ENCODE measurements at regions not wholly inside any gene's neighbourhood (a gene's known extent, or its start where the extent isn't known, plus 50 kb on each side); places are given as distances from the start of the nearest gene placed in this dataset.

- H2BK120ac ChIP-seq (replicated peaks; ENCODE audit: low read depth, low read length) = no peak overlapping the region
- H2AK5ac ChIP-seq (ENCODE audit: low read depth, low read length) = no peak overlapping the region
- H4K20me1 ChIP-seq (replicated peaks in 1 of 2; ENCODE audit: control insufficient read depth in 1 of 2, insufficient read depth in 2 of 2, low read length in 2 of 2) = no peaks in the 10 kb centered on the region
- FAIRE-seq (no peak), DNase-seq (ENCODE audit: low read depth in 1 of 2, low spot score in 2 of 2) (no peak)
- H3K4me2 ChIP-seq (ENCODE audit: insufficient read depth in 1 of 2, low read depth in 2 of 2, low read length in 2 of 2) = no peak overlapping the region
- H3K79me2 ChIP-seq (ENCODE audit: control insufficient read depth in 1 of 2, insufficient read depth in 2 of 2, low read length in 2 of 2) = no peaks in the 10 kb centered on the region
- no peak overlapping the region for H4K5ac ChIP-seq (ENCODE audit: insufficient read length, low read depth, low read length)
- no peak overlapping the region for H3K4me3 ChIP-seq (ENCODE audit: extremely low read depth in 1 of 4, insufficient read depth in 2 of 4, low read depth in 3 of 4, low read length in 4 of 4)
- H3K79me1 ChIP-seq (ENCODE audit: low read depth, low read length) = no peaks in the 10 kb centered on the region
- no peaks in the 10 kb centered on the region for H3K9me3 ChIP-seq (ENCODE audit: insufficient read depth in 2 of 2, low read depth in 1 of 2, low read length in 1 of 2)
- H2BK20ac ChIP-seq (ENCODE audit: low read length) = no peak overlapping the region
- no peak overlapping the region for H3K18ac ChIP-seq (ENCODE audit: extremely low read depth, low read length)
- H3K4ac ChIP-seq (replicated peaks; ENCODE audit: insufficient read length, low read depth, low read length) = no peak overlapping the region
- no peak overlapping the region for H2AFZ ChIP-seq (ENCODE audit: low read length)
- no peak overlapping the region for H3K14ac ChIP-seq (ENCODE audit: insufficient read length)
- no peak overlapping the region for H2BK12ac ChIP-seq (ENCODE audit: low read depth, low read length)
- H3K23ac ChIP-seq (ENCODE audit: insufficient read length) = no peak overlapping the region
- H2BK5ac ChIP-seq (ENCODE audit: low read depth, low read length) = no peak overlapping the region
- no peak overlapping the region for H4K8ac ChIP-seq (ENCODE audit: extremely low read depth, insufficient read depth, low read length)
- no peaks in the 10 kb centered on the region for H3K4me1 ChIP-seq (replicated peaks in 1 of 4; ENCODE audit: control insufficient read depth in 3 of 4, insufficient read depth in 4 of 4, low read length in 3 of 4)
- no peak overlapping the region for H3K27ac ChIP-seq (ENCODE audit: low read depth, low read length)
- no peak overlapping the region for H4K91ac ChIP-seq (replicated peaks; ENCODE audit: insufficient read length, low read length)
- ChIA-PET POLR2A (ENCODE audit: partially characterized antibody) (no interaction called here), CTCF (ENCODE audit: partially characterized antibody) (no interaction called here)
- no peak for TF ChIP-seq EP300 (IDR thresholded peaks at IDR 0.05; ENCODE audit: borderline replicate concordance in 1 of 2, low read depth in 2 of 2, low read length in 2 of 2)
- no peak for TF ChIP-seq POLR2A (IDR thresholded peaks at IDR 0.05; ENCODE audit: control extremely low read depth in 1 of 2, low read depth in 2 of 2, low read length in 2 of 2)
- TF ChIP-seq YY1 (IDR thresholded peaks at IDR 0.05; ENCODE audit: low read depth, low read length) = no peak
- no peak for TF ChIP-seq NANOG (IDR thresholded peaks at IDR 0.05; ENCODE audit: insufficient read depth, low read depth, low read length, poor library complexity, severe bottlenecking)
- no peak for TF ChIP-seq ATF2 (IDR thresholded peaks at IDR 0.05; ENCODE audit: low read length)
- TF ChIP-seq ATF3 (IDR thresholded peaks at IDR 0.05; ENCODE audit: insufficient read depth, low read depth, low read length) = no peak
- TF ChIP-seq SP4 (IDR thresholded peaks at IDR 0.05; ENCODE audit: low read length) = no peak
- no peak for TF ChIP-seq TAF1 (IDR thresholded peaks at IDR 0.05; ENCODE audit: low read depth, low read length)
- TF ChIP-seq SP2 (IDR thresholded peaks at IDR 0.05; ENCODE audit: low read length) = no peak
- no peak for TF ChIP-seq USF2 (IDR thresholded peaks at IDR 0.05; ENCODE audit: low read length)
- no peak for TF ChIP-seq EGR1 (IDR thresholded peaks at IDR 0.05; ENCODE audit: borderline replicate concordance, low read depth, low read length)
- no peak for TF ChIP-seq TBP (IDR thresholded peaks at IDR 0.05; ENCODE audit: low read depth, low read length)
- TF ChIP-seq JUND (IDR thresholded peaks at IDR 0.05; ENCODE audit: low read length) = no peak
- TF ChIP-seq TAF7 (optimal IDR thresholded peaks at IDR 0.05; ENCODE audit: borderline replicate concordance, low read depth, low read length) = no peak
- no peaks in the 10 kb centered on the region for H3K27me3 ChIP-seq (replicated peaks in 1 of 4; ENCODE audit: control insufficient read depth in 3 of 4, extremely low read depth in 1 of 4, insufficient read depth in 3 of 4, low read length in 3 of 4)
- H3K36me3 ChIP-seq (ENCODE audit: control insufficient read depth in 2 of 4, insufficient read depth in 4 of 4, low read length in 3 of 4) = no peaks in the 10 kb centered on the region
- H3K9ac ChIP-seq (replicated peaks in 1 of 4; ENCODE audit: extremely low read depth in 1 of 4, low read depth in 3 of 4, low read length in 3 of 4) = no peak overlapping the region
- H3K23me2 ChIP-seq (ENCODE audit: low read depth, low read length) = no peaks in the 10 kb centered on the region
- no peak overlapping the region for H2BK15ac ChIP-seq (ENCODE audit: low read length)
- H3K56ac ChIP-seq (replicated peaks; ENCODE audit: insufficient read length, low read depth, low read length) = no peak overlapping the region
Observed at GRCh38 chr2:59398081-59398480, 1155.4 kb downstream of the BCL11A start.
